Left ventricle myocardium inferior (tissue), 1 donor: ENCODE measurements at regions not wholly inside any gene's neighbourhood (a gene's known extent, or its start where the extent isn't known, plus 50 kb on each side); places are given as distances from the start of the nearest gene placed in this dataset.

Experiments
- DNase-seq: peaks from one replicate; pipeline ENCODE4 v3.0.0-alpha.2; 2020
- H3K27ac ChIP-seq: fragments of 200-600 bp; replicated peaks from 2 replicates; pipeline ENCODE4 v1.8.0; 2021
- H3K27me3 ChIP-seq: fragments of 200-600 bp; 2 replicates; pipeline ENCODE4 v1.8.0; 2021; ENCODE audit warnings: low read depth
- H3K36me3 ChIP-seq: fragments of 200-600 bp; 2 replicates; pipeline ENCODE4 v1.8.0; 2021
- H3K4me1 ChIP-seq: fragments of 200-600 bp; 2 replicates; pipeline ENCODE4 v1.8.0; 2021
- H3K4me3 ChIP-seq: fragments of 200-600 bp; 2 replicates; pipeline ENCODE4 v1.8.0; 2021; ENCODE audit warnings: mild to moderate bottlenecking, moderate library complexity
- H3K9me3 ChIP-seq: fragments of 200-600 bp; replicated peaks from 2 replicates; pipeline ENCODE4 v1.8.0; 2021
- CTCF ChIP-seq: fragments of 200-600 bp; IDR thresholded peaks from 2 replicates; pipeline ENCODE4 v1.8.0; 2021; ENCODE audit warnings: antibody characterized with exemption, mild to moderate bottlenecking, borderline replicate concordance
- intact Hi-C: fragments of 100-400 bp; cut with micrococcal nuclease; formaldehyde crosslinking; loops from one replicate; pipeline ENCODE4 v1.11.0; 2022
- donor health status: DM: no; HTN: yes; CAD: no; lungs with severe emphysema.

- Histone ChIP-seq H3K36me3 (no peaks in the 10 kb centered on the region), H3K9me3 (peaks cover 8% of the 10 kb centered on the region), H3K27me3 (no peaks in the 10 kb centered on the region), H3K4me1 (no peaks in the 10 kb centered on the region), H3K4me3 (no peak overlapping the region), H3K27ac (no peak overlapping the region)
- no peak for DNase-seq
- intact Hi-C loops: no loop called here
- no peak for TF ChIP-seq CTCF
Observed at GRCh38 chr7:109984729-109985128, 1106.2 kb upstream of the LRRN3 start.

GRCh38 chr7:109986701-109987100 is 1104.2 kb upstream of the LRRN3 start:
- no peak overlapping the region for H3K27ac ChIP-seq
- no peaks in the 10 kb centered on the region for H3K4me1 ChIP-seq
- peaks cover 6% of the 10 kb centered on the region for H3K9me3 ChIP-seq
- DNase-seq: no peak
- no peak overlapping the region for H3K4me3 ChIP-seq
- no peaks in the 10 kb centered on the region for H3K27me3 ChIP-seq
- no peaks in the 10 kb centered on the region for H3K36me3 ChIP-seq
- intact Hi-C loops: no loop called here
- TF ChIP-seq CTCF: no peak

- no peak overlapping the region for H3K4me3 ChIP-seq
- no peaks in the 10 kb centered on the region for H3K27me3 ChIP-seq
- no peak overlapping the region for H3K27ac ChIP-seq
- no peak for DNase-seq
- no peaks in the 10 kb centered on the region for H3K36me3 ChIP-seq
- H3K9me3 ChIP-seq: no peaks in the 10 kb centered on the region
- H3K4me1 ChIP-seq: no peaks in the 10 kb centered on the region
- no peak for TF ChIP-seq CTCF
- intact Hi-C loops: no loop called here
Observed at GRCh38 chr7:109996411-109996810, 1094.5 kb upstream of the LRRN3 start.

GRCh38 chr7:109996927-109997326 is 1094.0 kb upstream of the LRRN3 start:
- H3K27ac ChIP-seq: no peak overlapping the region
- H3K27me3 ChIP-seq: no peaks in the 10 kb centered on the region
- intact Hi-C loops: no loop called here
- no peaks in the 10 kb centered on the region for H3K4me1 ChIP-seq
- H3K36me3 ChIP-seq: no peaks in the 10 kb centered on the region
- H3K9me3 ChIP-seq: no peaks in the 10 kb centered on the region
- H3K4me3 ChIP-seq: no peak overlapping the region
- no peak for DNase-seq
- TF ChIP-seq CTCF: no peak

GRCh38 chr7:109997837-109998236 is 1093.1 kb upstream of the LRRN3 start:
- H3K9me3 ChIP-seq: no peaks in the 10 kb centered on the region
- no peak for TF ChIP-seq CTCF
- intact Hi-C loops: no loop called here

More at GRCh38 chr7:109997837-109998236, 1093.1 kb upstream of the LRRN3 start:
- Histone ChIP-seq H3K4me3 (no peak overlapping the region), H3K36me3 (no peaks in the 10 kb centered on the region), H3K27ac (no peak overlapping the region), H3K27me3 (no peaks in the 10 kb centered on the region), H3K4me1 (no peaks in the 10 kb centered on the region)
- DNase-seq: no peak
